Epithelial cell of prostate (primary cell): ENCODE measurements at regions not wholly inside any gene's neighbourhood (a gene's known extent, or its start where the extent isn't known, plus 50 kb on each side); places are given as distances from the start of the nearest gene placed in this dataset.

Source experiments
- DNase-seq: peaks from one replicate; pipeline ENCODE4 v3.0.0-alpha.2; 2011; ENCODE audit warnings: low read depth, low spot score
- H3K27ac ChIP-seq: fragments of 450-650 bp; 2 replicates; pipeline ENCODE4 v1.5.1; 2017; ENCODE audit warnings: mild to moderate bottlenecking

DNA sequence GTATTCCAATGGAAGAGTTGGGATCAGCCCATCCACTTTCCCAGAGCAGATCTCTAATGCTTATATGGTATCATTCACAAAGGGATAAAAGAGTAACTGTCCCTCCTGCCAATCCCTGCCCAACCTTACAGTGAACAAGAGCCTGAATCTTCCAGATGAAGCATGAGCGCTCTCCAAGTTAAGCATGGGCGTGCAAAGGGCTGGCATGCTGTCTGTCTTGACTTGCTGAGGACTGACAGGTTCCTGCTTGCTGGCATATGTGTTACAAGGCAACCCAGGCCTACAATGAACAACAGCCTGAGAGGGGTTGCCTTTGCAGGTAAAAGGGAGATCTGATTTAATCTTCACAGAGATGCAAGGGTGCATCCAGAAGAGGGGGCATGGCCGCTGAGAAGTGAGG, 155.6 kb upstream of the SOD1 start:
- peak; percentile 65 for DNase-seq
- no peak overlapping the region for H3K27ac ChIP-seq

DNA sequence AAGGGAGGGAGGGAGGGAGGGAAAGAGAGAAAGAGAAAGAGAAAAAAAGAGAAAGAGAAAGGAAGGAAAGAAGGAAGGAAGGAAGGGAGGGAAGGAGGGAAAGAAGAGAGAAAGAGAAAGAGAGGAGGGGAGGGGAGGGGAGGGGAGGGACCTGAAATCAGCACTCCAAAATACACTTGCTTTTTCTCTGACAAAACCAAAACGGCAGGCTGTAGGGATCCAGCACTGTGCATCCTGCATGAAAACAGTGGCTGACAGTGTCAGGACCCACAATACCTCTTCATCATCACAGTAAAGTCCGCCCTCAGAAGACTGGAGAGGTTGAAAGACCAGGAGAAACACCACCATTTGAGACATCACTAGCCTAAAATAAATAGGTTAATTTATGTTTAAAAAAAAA, 156.0 kb upstream of the SOD1 start:
- peak overlapping the region; percentile 79 for H3K27ac ChIP-seq
- no peak for DNase-seq

GRCh38 chr21:31502537-31503143, 156.9 kb upstream of the SOD1 start:
- DNase-seq, result no peak
- peak overlapping the region; percentile 79 for H3K27ac ChIP-seq

GRCh38 chr21:31501926-31502325, 157.6 kb upstream of the SOD1 start:
- DNase-seq, result no peak
- peak overlapping the region; percentile 79 for H3K27ac ChIP-seq

- H3K27ac ChIP-seq, result no peak overlapping the region
- DNase-seq, result no peak
Observed at GRCh38 chr21:31500982-31501381, 156.9 kb upstream of the TIAM1 start.

DNA sequence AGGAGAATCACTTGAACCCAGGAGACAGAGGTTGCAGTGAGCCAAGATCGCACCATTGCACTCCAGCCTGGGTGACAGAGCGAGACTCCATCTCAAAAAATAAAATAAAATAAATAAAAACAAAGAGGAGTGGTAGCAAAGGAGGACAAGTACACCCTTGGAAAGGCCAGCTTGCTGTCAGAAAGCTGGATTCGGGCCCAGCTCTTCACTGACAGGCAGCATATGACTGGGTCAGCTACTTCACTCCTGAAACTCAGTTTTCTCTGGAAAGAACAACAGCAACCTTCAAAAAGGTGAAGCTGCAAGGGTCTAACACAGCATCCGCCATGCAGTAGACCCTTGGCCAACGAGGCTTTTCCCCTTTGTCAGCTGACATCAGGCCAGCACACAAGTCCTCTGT, 156.0 kb upstream of the TIAM1 start:
- H3K27ac ChIP-seq, result no peak overlapping the region
- DNase-seq, result no peak

DNA sequence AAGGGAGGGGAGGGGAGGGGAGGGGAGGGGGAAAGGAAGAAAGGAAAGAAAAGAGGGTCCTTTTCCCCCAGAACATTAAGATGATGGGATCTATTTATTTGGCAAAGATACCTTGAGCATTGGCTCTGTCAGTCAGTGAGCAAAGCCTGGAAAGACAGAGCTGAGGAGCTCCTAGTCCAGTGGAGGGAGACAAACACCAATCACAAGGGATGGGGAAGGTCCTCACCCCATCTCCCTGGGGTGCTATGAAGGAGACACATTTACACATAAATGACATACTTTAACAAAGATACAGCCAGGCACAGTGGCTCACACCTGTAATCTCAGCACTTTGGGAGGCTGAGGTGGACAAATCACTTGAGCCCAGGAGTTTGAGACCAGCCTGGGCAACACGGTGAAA, 154.9 kb upstream of the TIAM1 start:
- no peak for DNase-seq
- H3K27ac ChIP-seq, result no peak overlapping the region

DNA sequence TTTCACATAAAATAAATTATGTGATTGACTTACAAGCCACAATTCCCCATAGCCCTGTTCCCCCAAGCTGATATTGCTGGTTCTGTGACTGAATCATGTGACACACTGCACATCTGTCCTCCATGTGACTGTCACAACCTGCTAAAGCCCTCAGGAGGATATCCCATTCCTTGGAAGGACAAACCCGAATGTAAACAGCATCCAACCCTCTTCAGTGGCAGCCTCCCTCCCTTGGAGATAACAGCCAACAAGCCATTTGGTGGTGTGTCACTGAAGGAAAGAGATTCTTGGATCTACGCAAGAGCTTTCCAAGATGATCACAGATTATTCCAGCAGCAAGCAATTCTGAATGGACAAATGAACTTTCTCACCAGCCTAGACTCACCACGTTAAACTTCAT, 153.9 kb upstream of the TIAM1 start:
- no peak for DNase-seq
- H3K27ac ChIP-seq, result no peak overlapping the region

GRCh38 chr21:31493350-31493880, 149.4 kb upstream of the TIAM1 start:
- no peak for DNase-seq
- H3K27ac ChIP-seq, result no peak overlapping the region

GRCh38 chr21:31491617-31492016, 147.6 kb upstream of the TIAM1 start:
- H3K27ac ChIP-seq, result no peak overlapping the region
- no peak for DNase-seq

- no peak overlapping the region for H3K27ac ChIP-seq
- no peak for DNase-seq
Observed at GRCh38 chr21:31490443-31490842, 146.4 kb upstream of the TIAM1 start.

DNA sequence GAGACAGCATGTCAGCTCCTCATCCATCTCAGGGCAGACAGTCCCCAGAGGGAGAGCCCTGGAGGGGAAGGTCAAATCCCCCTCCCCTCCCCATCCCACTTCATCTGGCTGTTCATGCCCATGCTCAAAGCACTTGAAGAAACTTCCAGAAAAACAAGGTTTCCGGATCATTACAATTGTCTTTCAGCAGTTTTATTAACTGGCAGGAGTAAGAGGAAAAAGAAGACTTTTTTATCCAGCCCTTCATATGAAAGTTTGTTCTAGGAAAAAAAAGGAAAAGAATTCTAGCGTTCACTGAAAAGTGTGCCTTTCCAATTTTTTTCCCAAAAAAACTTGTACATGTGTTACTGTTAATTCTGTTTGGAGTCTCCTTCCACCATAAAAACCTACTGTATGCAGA, 145.7 kb upstream of the TIAM1 start:
- no peak for DNase-seq
- no peak overlapping the region for H3K27ac ChIP-seq

- DNase-seq, result no peak
- no peak overlapping the region for H3K27ac ChIP-seq
Observed at GRCh38 chr21:31489014-31489413, 145.0 kb upstream of the TIAM1 start.

DNA sequence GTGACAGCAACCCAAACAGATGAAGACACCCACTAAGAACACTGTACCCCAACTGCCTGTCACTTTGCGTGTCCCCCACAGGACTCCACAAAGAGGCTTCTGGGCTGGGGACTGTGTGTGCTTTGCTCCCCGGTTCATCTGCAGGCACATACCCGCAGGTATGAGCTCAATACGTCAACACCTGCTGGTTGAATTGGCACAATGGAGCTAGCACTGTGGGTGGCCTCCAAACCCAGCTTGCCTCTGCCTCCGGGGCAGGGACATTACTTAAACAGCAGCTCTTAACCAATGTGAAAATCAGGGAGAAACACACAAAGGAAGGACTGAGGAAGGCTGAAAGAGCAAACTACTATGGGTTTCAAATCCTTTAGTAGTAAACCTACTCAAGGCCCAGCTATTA, 140.2 kb upstream of the TIAM1 start:
- no peak overlapping the region for H3K27ac ChIP-seq
- no peak for DNase-seq

GRCh38 chr21:31483146-31483545, 139.1 kb upstream of the TIAM1 start:
- H3K27ac ChIP-seq, result no peak overlapping the region
- DNase-seq, result no peak

- DNase-seq, result no peak
- H3K27ac ChIP-seq, result no peak overlapping the region
Observed at GRCh38 chr21:31482460-31482859, 138.4 kb upstream of the TIAM1 start.

DNA sequence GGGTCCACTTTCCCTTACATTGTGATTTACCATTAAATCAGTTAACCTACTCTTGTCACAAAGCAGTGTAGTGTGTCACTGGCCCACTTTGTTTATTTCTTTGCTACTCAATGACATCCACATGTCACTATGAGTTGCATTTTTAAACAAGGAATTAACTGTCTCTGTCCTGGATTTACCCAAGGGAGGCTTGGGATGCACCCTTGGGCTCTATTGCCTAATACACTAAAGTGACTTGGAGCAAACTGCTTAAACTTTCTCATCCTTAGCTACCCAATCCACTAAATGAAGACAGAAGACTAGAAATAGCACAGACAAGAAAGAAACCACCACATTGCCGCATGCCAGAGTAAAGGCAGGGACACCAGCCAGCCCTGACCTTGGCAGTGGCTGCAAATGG, 136.2 kb upstream of the TIAM1 start:
- no peak overlapping the region for H3K27ac ChIP-seq
- no peak for DNase-seq

- no peak for DNase-seq
- no peak overlapping the region for H3K27ac ChIP-seq
Observed at GRCh38 chr21:31479714-31480113, 135.7 kb upstream of the TIAM1 start.

DNA sequence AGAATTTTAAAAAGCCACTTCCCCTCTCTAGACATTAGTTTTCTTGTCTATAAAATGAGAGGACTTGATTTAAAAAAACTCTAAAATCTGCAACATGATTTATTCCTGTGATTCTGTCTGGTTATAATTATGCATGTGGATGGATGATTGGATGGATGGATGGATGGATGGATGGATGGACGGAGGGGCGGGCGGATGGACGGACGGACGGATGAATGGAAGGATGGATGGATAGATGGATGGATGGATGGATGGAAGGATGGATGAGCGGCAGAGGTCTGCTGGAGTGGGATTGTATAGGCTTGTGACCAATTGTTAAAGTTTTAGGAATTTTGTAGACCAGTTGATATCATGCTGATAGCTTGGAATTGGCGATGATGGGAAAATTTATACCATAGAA, 135.2 kb upstream of the TIAM1 start:
- DNase-seq, result no peak
- no peak overlapping the region for H3K27ac ChIP-seq

GRCh38 chr21:31476263-31477022, 132.4 kb upstream of the TIAM1 start:
- no peak overlapping the region for H3K27ac ChIP-seq
- no peak for DNase-seq

DNA sequence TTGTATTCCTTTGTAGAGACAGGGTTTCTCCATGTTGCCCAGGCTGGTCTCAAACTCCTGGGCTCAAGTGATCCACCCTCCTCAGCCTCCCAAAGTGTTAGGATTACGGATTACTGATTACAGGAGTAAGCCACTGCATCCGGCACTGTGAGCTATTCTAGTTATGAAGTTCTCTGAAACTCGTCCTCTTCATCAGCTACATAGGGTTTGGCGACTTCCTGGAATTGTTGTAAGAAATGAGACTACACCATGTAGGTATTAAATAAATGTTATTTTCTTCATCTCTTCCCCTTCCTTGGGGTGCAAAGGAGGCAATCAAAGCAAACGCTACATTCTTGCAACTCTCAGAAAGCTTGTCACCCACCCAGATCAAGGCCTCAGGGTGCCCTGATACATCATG, 131.2 kb upstream of the TIAM1 start:
- no peak overlapping the region for H3K27ac ChIP-seq
- DNase-seq, result no peak
